Uterus (tissue), 3 donors: ENCODE measurements at regions not wholly inside any gene's neighbourhood (a gene's known extent, or its start where the extent isn't known, plus 50 kb on each side); places are given as distances from the start of the nearest gene placed in this dataset.

Experiments used
- DNase-seq, 2 donors: peaks; one replicate each; pipeline ENCODE4 v3.0.0-alpha.2; 2019 to 2020
- H3K27ac ChIP-seq, 2 donors: fragments of 200-600 bp; sonication (generic); 1 replicate in 1 of 2; 2 replicates in 1 of 2; pipeline ENCODE4 v1.5.1; 2016 to 2018
- H3K27me3 ChIP-seq, 2 donors: fragments of 200-600 bp; sonication (generic); one replicate each; pipeline ENCODE4 v1.5.1; 2018 to 2019; ENCODE audit warnings: control low read depth in 1 of 2
- H3K36me3 ChIP-seq, 2 donors: fragments of 200-600 bp; sonication (generic); one replicate each; pipeline ENCODE4 v1.5.1; 2019; ENCODE audit warnings: control low read depth in 1 of 2
- H3K4me1 ChIP-seq, 2 donors: fragments of 200-600 bp; sonication (generic); one replicate each; pipeline ENCODE4 v1.5.1; 2018 to 2019; ENCODE audit warnings: control low read depth in 1 of 2
- H3K4me3 ChIP-seq, 2 donors: fragments of 200-600 bp; sonication (generic); 1 replicate in 1 of 2; 2 replicates in 1 of 2; pipeline ENCODE4 v1.5.1; 2018 to 2019; ENCODE audit warnings: mild to moderate bottlenecking in 1 of 2
- H3K9me3 ChIP-seq, 2 donors: fragments of 200-600 bp; sonication (generic); one replicate each; pipeline ENCODE4 v1.5.1; 2019; ENCODE audit warnings: control low read depth in 1 of 2
- POLR2A ChIP-seq, 2 donors: fragments of 450-650 bp; IDR thresholded peaks; one replicate each; pipeline ENCODE4 v1.6.1; 2016; ENCODE audit warnings: antibody characterized with exemption in 2 of 2, mild to moderate bottlenecking in 1 of 2, moderate library complexity in 1 of 2
- intact Hi-C: fragments of 100-400 bp; cut with DNase I; formaldehyde crosslinking; loops from one replicate; pipeline ENCODE4 v1.15.1; 2023; ENCODE audit warnings: low total_unique reads
- TF ChIP-seq, protein P1 (sequence below), 4 experiments: fragments of 200-600 bp in 2 of 4; fragments of 450-650 bp in 2 of 4; sonication (generic) in 2 of 4; IDR thresholded peaks; one replicate each; pipeline ENCODE4 v1.5.1; 2016 to 2019; ENCODE audit warnings: antibody characterized with exemption in 4 of 4, mild to moderate bottlenecking in 2 of 4, moderate library complexity in 1 of 4
- donor health status: DM: yes; HTN: yes; CAD: no.

- peak in 1 of 2 donors; percentile 36 for DNase-seq
Observed at GRCh38 chr1:219670426-219671149, 57.7 kb upstream of the ZC3H11B start.

GRCh38 chr1:219669556-219669955 is 56.7 kb upstream of the ZC3H11B start:
- H3K27me3 ChIP-seq = no peaks in the 10 kb centered on the region
- no peaks in the 10 kb centered on the region for H3K9me3 ChIP-seq
- H3K4me1 ChIP-seq = no peaks in the 10 kb centered on the region
- H3K27ac ChIP-seq = no peak overlapping the region
- no peaks in the 10 kb centered on the region for H3K36me3 ChIP-seq
- DNase-seq = no peak
- H3K4me3 ChIP-seq = no peak overlapping the region
- TF ChIP-seq POLR2A (IDR thresholded peaks at IDR 0.05) = no peak
- TF ChIP-seq, protein P1, sequence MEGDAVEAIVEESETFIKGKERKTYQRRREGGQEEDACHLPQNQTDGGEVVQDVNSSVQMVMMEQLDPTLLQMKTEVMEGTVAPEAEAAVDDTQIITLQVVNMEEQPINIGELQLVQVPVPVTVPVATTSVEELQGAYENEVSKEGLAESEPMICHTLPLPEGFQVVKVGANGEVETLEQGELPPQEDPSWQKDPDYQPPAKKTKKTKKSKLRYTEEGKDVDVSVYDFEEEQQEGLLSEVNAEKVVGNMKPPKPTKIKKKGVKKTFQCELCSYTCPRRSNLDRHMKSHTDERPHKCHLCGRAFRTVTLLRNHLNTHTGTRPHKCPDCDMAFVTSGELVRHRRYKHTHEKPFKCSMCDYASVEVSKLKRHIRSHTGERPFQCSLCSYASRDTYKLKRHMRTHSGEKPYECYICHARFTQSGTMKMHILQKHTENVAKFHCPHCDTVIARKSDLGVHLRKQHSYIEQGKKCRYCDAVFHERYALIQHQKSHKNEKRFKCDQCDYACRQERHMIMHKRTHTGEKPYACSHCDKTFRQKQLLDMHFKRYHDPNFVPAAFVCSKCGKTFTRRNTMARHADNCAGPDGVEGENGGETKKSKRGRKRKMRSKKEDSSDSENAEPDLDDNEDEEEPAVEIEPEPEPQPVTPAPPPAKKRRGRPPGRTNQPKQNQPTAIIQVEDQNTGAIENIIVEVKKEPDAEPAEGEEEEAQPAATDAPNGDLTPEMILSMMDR (IDR thresholded peaks at IDR 0.05) = no peak
- intact Hi-C loops = no loop called here

More at GRCh38 chr1:219670426-219671149, 57.7 kb upstream of the ZC3H11B start:
- Histone ChIP-seq H3K36me3 (no peaks in the 10 kb centered on the region), H3K27me3 (no peaks in the 10 kb centered on the region), H3K27ac (no peak overlapping the region), H3K9me3 (no peaks in the 10 kb centered on the region), H3K4me3 (no peak overlapping the region), H3K4me1 (no peaks in the 10 kb centered on the region)
- TF ChIP-seq POLR2A (IDR thresholded peaks at IDR 0.05) = no peak
- TF ChIP-seq, protein P1 (IDR thresholded peaks at IDR 0.05) = no peak
- intact Hi-C loops = no loop called here

- intact Hi-C loops = no loop called here
- DNase-seq = no peak
Observed at GRCh38 chr1:219669042-219669441, 56.1 kb upstream of the ZC3H11B start.

DNA sequence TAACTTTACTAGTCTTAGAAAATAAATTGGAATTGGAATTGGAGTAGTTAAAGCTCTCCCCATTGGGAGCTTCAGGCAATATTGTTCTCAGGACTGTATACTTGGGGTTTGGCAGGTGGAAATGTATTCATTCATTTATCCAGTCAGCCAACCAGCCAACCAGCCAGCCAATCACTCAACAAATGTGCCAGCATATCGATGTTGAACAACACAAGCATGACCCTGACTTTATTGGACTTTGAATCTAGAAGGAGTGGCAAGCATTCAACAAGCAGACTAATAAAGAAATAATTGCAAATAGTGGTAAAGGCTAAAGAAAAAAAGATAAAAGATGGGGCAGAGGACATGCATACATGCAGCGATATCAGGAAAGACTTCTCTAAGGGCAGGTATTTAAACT is 55.5 kb upstream of the ZC3H11B start:
- intact Hi-C loops = no loop called here

More at GRCh38 chr1:219669042-219669441, 56.1 kb upstream of the ZC3H11B start:
- no peak for TF ChIP-seq POLR2A (IDR thresholded peaks at IDR 0.05)
- TF ChIP-seq, protein P1 (IDR thresholded peaks at IDR 0.05) = no peak
- no peak overlapping the region for H3K4me3 ChIP-seq
- H3K36me3 ChIP-seq = no peaks in the 10 kb centered on the region
- H3K27ac ChIP-seq = no peak overlapping the region
- H3K9me3 ChIP-seq = no peaks in the 10 kb centered on the region
- H3K4me1 ChIP-seq = no peaks in the 10 kb centered on the region
- no peaks in the 10 kb centered on the region for H3K27me3 ChIP-seq

GRCh38 chr1:219666242-219666641 is 53.3 kb upstream of the ZC3H11B start:
- Histone ChIP-seq H3K36me3 (no peaks in the 10 kb centered on the region), H3K9me3 (no peaks in the 10 kb centered on the region), H3K4me3 (no peak overlapping the region), H3K27ac (no peak overlapping the region), H3K4me1 (no peaks in the 10 kb centered on the region), H3K27me3 (no peaks in the 10 kb centered on the region)
- no peak for DNase-seq
- TF ChIP-seq, protein P1 (IDR thresholded peaks at IDR 0.05) = no peak
- no peak for TF ChIP-seq POLR2A (IDR thresholded peaks at IDR 0.05)
- intact Hi-C loops = no loop called here

More for the DNA sequence above, 55.5 kb upstream of the ZC3H11B start:
- DNase-seq = no peak
- H3K36me3 ChIP-seq = no peaks in the 10 kb centered on the region
- H3K9me3 ChIP-seq = no peaks in the 10 kb centered on the region
- no peaks in the 10 kb centered on the region for H3K27me3 ChIP-seq
- H3K4me3 ChIP-seq = no peak overlapping the region
- TF ChIP-seq POLR2A (IDR thresholded peaks at IDR 0.05) = no peak
- TF ChIP-seq, protein P1 (IDR thresholded peaks at IDR 0.05) = no peak
- H3K4me1 ChIP-seq = no peaks in the 10 kb centered on the region
- no peak overlapping the region for H3K27ac ChIP-seq
